GM19395 (cell line): ENCODE measurements at regions not wholly inside any gene's neighbourhood (a gene's known extent, or its start where the extent isn't known, plus 50 kb on each side); places are given as distances from the start of the nearest gene placed in this dataset.
"Not testable (repeated sequence)": the region's sequence is repeated elsewhere in the genome, so short reads cannot be mapped to it uniquely, and the experiment has no call there.

Source experiments
- ATAC-seq: cut with Tn5 transposase; IDR thresholded peaks from one replicate; pipeline ENCODE4 v1.9.1; 2021; ENCODE audit warnings: mild to moderate bottlenecking, moderate library complexity; ENCODE audit not compliant: unreplicated experiment

DNA sequence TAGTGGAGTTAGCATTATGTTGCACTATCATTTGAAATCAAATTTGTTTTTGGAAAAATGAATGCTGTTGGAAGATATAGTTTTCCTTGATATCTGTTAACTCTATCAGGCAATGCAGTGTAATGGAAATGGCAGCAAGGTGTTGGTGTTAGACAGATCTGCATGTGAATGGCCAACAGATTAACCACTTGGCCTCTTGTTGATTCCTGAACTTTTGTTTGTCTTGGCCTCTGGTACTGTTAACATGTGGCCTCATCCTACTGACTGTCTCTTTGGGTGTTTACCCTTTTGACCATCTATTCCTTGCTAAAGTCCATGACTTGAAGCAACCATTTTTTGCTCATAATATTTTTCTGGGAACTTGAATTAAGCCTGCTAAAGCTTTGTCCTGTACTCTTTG is 110.2 kb upstream of the CDH2 start:
- ATAC-seq, result no peak

DNA sequence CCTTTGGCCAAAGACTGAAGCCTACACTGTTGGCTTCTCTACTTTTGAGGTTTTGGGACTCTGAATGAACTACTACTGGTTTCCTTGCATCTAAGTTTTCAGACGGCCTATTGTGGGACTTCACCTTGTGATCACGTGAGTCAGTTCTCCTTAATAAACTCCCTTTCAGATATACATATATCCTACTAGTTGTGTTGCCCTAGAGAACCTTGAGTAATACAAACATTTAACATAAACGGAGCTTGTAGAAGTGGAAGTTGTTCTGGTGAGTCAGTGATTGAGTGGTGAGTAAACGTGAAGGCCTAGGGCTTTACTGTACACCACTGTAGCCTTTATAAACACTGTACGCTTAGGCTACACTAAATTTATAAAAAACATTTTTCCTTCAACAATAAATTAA is 107.2 kb upstream of the CDH2 start:
- ATAC-seq, result no peak

GRCh38 chr18:28281400-28281799 is 104.5 kb upstream of the CDH2 start:
- no peak for ATAC-seq

DNA sequence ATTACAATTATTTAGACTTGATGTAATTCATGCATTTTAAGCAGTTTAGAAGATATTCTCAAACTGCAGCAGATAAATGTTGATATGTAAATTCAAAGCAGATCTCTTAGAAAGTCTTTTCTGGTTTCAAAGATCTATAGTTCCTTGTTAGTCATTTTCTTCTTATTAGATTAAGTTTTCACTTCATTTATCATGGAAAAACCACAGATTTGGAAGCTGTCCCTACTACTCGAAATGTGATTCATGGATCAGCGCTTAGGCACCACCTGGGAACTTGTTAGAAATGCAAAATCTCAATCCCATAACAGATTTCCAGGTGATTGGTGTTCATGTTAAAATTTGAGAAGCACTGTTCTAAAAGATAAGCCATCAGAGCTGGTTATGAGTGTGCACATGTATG is 92.8 kb upstream of the CDH2 start:
- ATAC-seq, result no peak

DNA sequence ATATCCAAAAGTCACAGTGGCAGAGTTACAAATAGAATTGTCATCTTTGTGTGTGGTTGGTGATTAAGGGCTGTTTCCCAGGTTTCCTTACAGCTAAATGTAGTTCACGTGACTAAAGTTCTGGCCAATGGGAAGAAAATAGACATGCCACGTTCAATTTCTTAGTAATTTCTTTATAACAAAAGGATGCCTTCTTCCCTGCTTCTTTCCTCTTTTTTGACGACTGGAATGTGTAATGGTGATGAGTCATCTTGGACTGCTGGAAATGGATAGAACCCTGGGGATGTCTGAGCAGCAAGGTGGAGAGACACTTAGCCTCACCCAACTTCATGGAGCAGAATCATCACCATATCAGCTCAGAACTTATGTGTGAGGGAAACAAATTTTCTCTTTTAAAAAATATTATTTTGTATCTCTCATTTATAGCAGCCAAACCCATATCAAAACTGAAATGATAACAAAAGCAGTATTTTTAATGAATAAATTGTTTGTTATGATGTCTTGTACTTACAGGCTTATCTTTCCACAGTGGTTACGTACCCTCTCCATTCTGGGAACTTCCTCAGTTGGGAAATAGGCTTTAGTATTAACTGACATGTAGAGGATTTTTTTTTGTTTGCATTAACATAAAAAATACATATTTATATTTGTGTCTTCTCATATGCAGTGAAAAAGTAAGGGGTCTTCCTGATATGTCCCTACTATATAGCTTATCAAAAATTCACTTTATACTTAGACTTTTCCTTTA is 91.1 kb upstream of the CDH2 start:
- ATAC-seq, result no peak

- no peak for ATAC-seq
These were observed 90.3 kb upstream of the CDH2 start for GRCh38 chr18:28267276-28267675.

GRCh38 chr18:28256166-28256565 is 79.2 kb upstream of the CDH2 start:
- no peak for ATAC-seq

- ATAC-seq, result no peak
These were observed 71.7 kb upstream of the CDH2 start for GRCh38 chr18:28248653-28249052.

GRCh38 chr18:28240626-28241025 is 63.7 kb upstream of the CDH2 start:
- ATAC-seq, result not testable (repeated sequence)

DNA sequence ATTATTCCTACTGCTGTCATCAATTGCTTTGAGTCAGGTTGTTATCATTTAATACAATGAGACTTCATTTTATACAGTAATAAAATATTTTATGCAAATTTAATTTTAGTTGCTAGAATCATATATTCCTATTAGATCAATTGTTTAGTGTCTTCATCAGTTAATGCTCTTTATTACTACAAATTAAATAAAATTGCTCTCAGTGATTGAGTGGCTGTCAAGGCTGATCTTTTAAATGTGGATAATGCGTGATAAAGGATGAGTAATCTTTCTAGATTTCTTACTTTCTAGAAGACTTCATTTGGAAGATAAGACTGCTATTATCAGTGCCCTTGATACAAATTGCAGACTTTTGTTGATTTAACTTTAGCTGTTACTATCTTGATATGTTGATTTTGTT is 59.6 kb upstream of the CDH2 start:
- ATAC-seq, result no peak
